D341Med (cell line): ENCODE measurements at regions not wholly inside any gene's neighbourhood (a gene's known extent, or its start where the extent isn't known, plus 50 kb on each side); places are given as distances from the start of the nearest gene placed in this dataset.
"Not testable (repeated sequence)": the region's sequence is repeated elsewhere in the genome, so short reads cannot be mapped to it uniquely, and the experiment has no call there.

Experiments
- DNase-seq: peaks from one replicate; pipeline ENCODE4 v3.0.0; 2012; ENCODE audit warnings: low spot score

- DNase-seq = no peak
These were observed 280.1 kb downstream of the PTH2R start for GRCh38 chr2:208686665-208687064.

DNA sequence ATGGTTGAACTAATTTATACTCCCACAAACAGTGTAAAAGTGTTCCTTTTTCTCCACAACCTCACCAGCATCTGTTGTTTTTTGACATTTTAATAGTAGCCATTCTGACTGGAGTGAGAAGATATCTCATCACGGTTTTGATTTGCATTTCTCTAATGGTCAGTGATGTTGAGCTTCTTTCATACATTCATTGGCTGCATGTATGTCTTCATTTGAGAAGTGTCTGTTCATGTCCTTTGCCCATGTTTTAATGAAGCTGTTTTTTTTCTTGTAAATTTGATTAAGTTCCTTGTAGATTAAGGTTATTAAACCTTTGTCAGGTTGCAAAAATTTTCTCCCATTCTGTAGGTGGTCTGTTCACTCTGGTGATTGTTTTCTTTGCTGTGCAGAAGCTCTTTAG lies 281.1 kb downstream of the PTH2R start:
- not testable (repeated sequence) for DNase-seq

DNA sequence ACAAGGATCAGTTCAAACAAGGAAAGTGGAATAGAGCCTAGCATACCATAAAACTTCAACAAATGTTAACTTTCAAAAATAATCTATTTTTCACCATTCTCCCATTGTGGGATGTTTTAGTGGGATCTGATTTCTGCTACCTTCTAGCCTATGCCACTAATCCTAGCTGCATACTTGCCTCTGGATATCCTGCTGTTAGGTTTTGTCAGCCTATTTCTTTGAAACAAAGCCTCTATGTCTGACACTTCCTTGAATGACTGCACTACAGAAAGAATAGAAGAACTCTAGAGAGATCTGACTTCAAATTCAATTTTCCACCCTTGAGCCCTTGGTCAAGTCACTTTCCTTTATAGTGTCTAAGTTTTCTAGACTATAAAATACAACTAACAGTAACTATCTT lies 291.5 kb downstream of the PTH2R start:
- no peak for DNase-seq

GRCh38 chr2:208708486-208708885 lies 301.9 kb downstream of the PTH2R start:
- no peak for DNase-seq

DNA sequence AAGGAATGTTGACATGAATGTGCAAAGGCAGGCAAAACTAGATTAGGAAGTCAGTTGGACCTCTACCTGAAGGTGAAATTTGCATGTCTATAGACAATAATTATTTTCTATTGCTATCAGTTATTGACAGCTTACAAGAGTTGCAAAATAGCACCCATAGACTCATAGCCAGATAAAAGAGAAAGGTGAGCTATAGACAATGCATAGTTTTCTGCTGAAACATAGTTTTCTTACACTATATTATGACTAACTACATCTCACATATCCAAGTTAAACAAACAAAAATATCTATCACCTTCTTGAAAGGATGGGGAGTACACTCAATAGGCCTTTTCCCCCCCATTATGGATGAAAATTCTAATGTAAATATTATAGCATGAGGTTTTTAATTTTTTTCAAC lies 305.0 kb downstream of the PTH2R start:
- no peak for DNase-seq

DNA sequence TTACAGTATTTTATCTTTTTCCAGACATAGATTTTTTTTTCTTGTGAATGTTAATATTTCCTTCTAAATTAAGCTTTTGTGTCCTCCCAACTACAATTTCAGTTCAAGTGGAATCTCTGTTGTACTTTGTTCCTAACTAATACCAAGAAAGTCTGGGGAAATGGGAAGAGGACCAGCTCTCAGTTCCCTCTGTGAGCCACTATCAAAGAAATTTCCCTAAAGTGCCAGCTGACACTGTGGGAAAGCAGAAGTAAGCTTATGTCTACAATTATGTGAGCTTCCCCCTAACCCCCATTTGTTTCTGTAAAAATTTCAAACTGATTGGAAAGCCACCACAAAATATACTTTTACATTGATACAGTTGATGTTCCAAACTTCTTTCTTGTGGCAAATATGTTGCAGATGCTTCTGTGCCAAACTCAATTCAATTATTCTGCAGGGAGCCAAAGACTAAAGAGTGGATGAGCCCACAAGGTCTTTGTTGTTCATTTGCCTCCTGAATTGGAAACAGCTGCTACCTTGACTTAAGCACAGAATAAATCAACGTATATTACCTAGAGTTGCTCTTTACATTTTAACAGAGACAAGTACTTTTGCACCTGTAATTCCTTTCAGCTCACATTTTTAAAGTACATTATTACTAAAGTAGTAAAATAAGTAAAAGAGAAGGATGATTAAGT lies 306.6 kb downstream of the PTH2R start:
- no peak for DNase-seq

- DNase-seq = no peak
These were observed 312.2 kb downstream of the PTH2R start for GRCh38 chr2:208718828-208719227.

DNA sequence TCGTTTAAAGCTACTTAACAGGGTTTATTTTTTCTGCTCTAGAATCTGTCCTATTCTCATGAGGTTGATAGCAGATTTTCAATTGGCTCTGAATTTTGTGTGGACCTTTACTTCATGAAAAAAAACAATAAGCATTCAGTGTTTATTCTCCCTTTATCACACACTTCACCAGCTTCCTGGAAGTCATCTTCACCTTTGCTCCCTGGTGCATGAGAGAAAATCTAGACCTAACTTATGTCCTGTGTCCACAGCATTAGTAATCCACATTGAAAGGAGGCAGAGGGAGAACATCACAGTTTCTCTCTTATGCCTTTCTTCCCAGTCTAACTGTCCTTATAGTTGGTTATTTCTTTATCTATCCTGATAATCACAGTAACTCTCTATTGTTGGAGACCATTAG lies 316.1 kb downstream of the PTH2R start:
- DNase-seq = no peak

GRCh38 chr2:208725280-208725679 lies 318.7 kb downstream of the PTH2R start:
- no peak for DNase-seq

DNA sequence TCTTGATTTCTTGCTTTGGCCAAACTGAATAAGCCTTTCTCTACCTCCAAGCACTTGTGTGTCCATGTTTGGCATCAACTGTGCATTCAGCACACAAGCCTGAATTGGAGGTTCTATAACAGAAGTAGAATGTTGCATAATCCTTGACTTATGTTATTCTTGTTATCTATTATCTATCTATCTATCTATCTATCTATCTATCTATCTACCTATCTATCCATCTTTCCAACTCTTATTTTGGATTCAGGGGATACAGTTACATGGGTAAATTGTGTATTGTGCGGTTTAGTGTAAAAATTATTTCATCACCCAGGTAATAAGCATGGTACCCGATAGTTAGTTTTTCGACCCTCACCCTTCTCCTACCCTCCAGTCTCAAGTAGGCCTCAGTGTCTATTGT lies 319.6 kb downstream of the PTH2R start:
- DNase-seq = no peak

GRCh38 chr2:208751663-208752415 lies 345.2 kb downstream of the PTH2R start:
- not testable (repeated sequence) for DNase-seq

GRCh38 chr2:208757364-208757763 lies 350.8 kb downstream of the PTH2R start:
- DNase-seq = no peak

DNA sequence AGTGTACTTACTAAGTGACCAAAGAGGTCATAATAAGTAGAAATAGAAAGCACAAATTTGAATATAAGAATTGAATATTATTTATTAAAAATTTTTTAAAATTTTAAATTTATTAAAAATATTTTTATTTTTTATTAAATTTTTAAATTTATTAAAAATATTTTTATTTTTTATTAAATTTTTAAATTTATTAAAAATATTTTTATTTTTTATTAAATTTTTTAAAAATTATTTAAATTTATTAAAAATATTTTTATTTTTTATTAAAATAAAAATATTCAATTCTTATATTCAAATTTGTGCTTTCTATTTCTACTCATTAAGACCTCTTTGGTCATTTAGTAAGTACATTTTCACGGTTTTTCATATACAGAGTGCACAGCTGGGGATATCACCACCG lies 366.5 kb downstream of the PTH2R start:
- DNase-seq = not testable (repeated sequence)

DNA sequence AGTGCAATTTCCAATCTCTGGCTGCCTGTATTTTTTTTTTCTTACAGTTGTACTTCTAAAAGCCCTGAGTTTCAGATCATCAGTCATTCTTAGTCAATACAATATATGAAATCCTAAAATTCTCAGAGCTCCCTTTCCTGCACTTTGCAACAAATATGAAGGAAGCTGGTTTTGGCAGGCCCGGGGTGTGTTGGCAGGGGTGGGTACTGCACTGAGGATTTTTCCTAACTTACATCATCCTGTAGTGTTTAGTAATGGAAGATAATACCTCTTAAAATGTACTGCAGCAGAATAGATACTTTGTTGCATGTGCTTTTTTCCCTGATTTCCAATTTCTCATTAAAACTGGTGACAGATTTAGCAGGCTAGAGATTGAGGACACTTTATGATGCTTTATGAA lies 374.6 kb downstream of the PTH2R start:
- no peak for DNase-seq

DNA sequence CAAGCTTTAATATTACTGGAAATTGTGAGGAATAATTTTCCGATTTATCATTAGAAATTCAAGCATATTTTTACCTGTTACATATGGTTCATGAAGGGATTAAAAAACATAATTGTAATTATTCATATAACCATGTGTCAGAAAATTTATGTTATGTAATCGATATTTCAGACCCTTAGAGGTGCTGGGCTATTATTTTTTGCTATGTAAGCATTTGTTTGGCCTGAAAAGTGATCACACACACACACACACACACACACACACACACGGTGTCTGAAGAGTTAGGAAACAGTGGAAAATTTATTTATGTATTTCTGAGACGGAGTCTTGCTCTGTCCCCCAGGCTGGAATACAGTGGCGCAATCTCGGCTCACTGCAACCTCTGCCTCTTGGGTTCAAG lies 375.5 kb downstream of the PTH2R start:
- no peak for DNase-seq

DNA sequence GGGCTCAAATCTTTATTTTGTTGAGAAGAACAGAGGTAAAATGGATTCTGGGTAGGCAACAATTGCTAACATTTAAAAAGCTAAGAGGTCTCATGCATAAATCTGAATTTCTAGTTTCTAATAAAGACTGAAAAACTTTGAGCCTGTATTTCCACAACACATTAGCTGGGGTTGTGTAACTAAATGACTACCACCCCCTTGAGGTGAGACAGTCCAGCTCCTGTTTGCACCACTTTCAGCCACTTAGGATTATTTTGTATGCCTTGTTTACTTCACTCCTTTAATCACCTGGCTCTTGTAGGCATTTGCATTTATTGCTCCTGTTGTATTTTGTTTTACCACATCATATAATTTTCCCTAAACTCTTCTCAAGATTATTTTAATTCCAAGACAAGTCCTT lies 376.6 kb downstream of the PTH2R start:
- peak; percentile 21 for DNase-seq

DNA sequence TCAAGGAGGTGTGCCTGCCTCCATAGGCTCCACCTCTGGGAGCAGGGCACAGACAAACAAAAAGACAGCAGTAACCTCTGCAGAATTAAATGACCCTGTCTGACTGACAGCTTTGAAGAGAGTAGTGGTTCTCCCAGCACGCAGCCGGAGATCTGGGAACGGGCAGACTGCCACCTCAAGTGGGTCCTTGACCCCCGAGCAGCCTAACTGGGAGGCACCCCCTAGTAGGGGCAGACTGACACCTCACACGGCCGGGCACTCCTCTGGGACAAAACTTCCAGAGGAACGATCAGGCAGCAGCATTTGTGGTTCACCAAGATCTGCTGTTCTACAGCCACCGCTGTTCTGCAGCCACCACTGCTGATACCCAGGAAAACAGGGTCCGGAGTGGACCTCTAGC lies 378.2 kb downstream of the PTH2R start:
- DNase-seq = not testable (repeated sequence)

GRCh38 chr2:208791257-208791656 lies 384.7 kb downstream of the PTH2R start:
- DNase-seq = no peak

- DNase-seq = no peak
These were observed 386.2 kb downstream of the PTH2R start for GRCh38 chr2:208792766-208793165.

DNA sequence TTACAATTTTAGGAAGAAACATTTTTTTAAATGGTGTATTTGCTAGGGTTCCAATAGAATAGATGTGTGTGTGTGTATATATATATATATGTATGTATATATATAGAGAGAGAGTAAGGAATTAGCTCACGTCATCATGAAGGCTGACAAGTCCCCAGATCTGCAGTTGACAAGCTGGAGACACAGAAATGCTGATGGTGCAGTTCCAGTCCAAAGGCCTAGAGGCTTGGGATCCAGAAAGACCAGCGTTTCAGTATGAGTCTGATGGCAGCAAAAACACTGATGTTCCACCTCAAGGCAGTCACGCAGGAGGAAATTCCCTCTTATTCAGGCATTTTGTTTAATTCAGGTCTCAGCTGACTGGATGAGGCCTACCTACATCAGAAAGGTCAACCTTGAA lies 386.8 kb downstream of the PTH2R start:
- no peak for DNase-seq

DNA sequence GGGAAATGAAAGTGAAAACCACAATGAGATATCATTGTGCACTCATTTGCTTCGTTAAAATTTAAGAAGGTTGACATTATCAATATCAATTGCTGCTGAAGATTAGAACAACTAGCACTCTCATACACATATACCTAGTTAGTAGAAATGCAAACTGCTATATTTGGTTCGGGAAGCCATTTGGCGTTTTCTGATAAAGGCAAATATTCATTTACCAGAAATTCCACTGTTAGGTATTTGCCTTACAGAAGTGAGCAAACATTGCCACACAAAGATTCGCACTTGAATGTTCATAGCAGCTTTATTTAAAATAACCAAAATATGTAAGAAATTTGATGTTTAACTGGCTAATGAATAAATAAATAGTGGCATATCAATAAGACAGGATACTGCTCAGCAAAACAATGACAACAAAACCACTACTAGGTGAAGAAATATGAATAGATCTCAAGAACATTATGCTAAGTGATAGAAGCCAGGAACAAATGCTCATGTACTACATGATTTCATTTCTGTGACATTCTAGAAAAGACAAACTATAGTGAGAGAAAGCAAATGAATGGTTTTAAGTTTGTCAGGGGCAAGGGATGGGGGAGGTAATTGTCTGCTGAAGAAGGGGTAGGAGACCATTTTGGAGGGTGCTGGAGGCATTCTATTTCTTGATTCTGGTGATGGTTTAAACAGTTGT lies 387.8 kb downstream of the PTH2R start:
- no peak for DNase-seq

GRCh38 chr2:208798698-208799097 lies 392.1 kb downstream of the PTH2R start:
- no peak for DNase-seq

DNA sequence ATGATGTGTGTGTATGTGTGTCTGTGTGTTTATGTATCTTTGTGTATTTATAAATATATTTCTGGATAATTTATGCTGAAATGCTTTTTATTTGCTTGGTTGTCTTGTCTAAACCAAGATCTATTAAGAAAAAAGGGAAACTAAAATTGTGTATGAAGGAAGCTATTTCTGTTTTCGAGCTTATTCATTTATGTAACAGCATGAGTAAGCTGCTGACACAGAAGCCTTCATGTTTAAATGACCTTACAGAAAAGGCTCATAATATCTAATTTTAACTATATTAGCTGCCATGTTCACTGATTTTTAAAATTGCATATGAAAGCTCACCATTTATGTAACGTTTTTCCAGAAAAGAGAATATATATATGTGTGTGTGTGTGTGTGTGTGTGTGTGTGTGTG lies 392.8 kb downstream of the PTH2R start:
- DNase-seq = no peak
